Central memory CD8-positive, alpha-beta T cell (primary cell): ENCODE measurements at regions not wholly inside any gene's neighbourhood (a gene's known extent, or its start where the extent isn't known, plus 50 kb on each side); places are given as distances from the start of the nearest gene placed in this dataset.
"Not testable (repeated sequence)": the region's sequence is repeated elsewhere in the genome, so short reads cannot be mapped to it uniquely, and the experiment has no call there.

Experiments
- ATAC-seq: fragments of 150-1000 bp; cut with Tn5 transposase; replicated peaks from 2 replicates; pipeline ENCODE4 v1.10.0; 2022; ENCODE audit warnings: mild to moderate bottlenecking, moderate FRiP score, moderate number of reproducible peaks; ENCODE audit not compliant: poor library complexity, severe bottlenecking; ENCODE audit errors: extremely low read depth
- DNase-seq, 2 donors: peaks; one replicate each; pipeline ENCODE4 v3.0.0; 2021; ENCODE audit warnings: low spot score in 2 of 2
- H3K27ac Mint-ChIP-seq: one replicate; pipeline ENCODE4 v1.8.0; 2022; ENCODE audit warnings: low read depth, mild to moderate bottlenecking, moderate library complexity, mixed read lengths
- H3K27me3 Mint-ChIP-seq: one replicate; pipeline ENCODE4 v1.8.0; 2022; ENCODE audit warnings: mixed read lengths
- H3K36me3 Mint-ChIP-seq: one replicate; pipeline ENCODE4 v1.8.0; 2022; ENCODE audit warnings: mild to moderate bottlenecking, moderate library complexity, mixed read lengths; ENCODE audit not compliant: insufficient read depth
- H3K4me1 Mint-ChIP-seq: one replicate; pipeline ENCODE4 v1.8.0; 2022; ENCODE audit warnings: mixed read lengths
- H3K4me3 Mint-ChIP-seq: one replicate; pipeline ENCODE4 v1.8.0; 2022; ENCODE audit warnings: mild to moderate bottlenecking, moderate library complexity, mixed read lengths
- H3K9me3 Mint-ChIP-seq: one replicate; pipeline ENCODE4 v1.8.0; 2022; ENCODE audit warnings: mixed read lengths

DNA sequence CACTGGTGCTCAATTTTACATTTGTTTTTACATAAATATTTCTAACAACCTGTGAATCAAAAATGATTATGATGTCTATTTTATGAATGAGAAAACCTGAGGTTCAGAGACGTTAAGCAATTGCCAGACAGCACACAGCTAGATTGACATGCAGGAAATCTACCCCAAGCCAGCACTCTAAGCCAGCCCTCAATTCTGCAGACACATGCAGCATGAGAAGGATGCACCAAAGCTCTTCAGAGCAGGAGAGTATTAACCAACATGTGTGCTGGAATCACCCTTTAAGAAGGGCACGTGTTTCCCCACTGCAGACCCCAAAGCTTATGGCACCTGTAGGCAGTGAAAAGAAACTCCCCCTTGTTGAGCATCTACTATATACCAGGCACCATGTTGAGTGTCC, 126.1 kb upstream of the ARHGEF3 start:
- no peaks in the 10 kb centered on the region for H3K27me3 Mint-ChIP-seq
- H3K36me3 Mint-ChIP-seq = peaks cover 4% of the 10 kb centered on the region
- no peak overlapping the region for H3K4me3 Mint-ChIP-seq
- peak overlapping the region; percentile 75 for H3K27ac Mint-ChIP-seq
- ATAC-seq (no peak), DNase-seq (no peak)
- no peaks in the 10 kb centered on the region for H3K9me3 Mint-ChIP-seq
- peaks cover 40% of the 10 kb centered on the region for H3K4me1 Mint-ChIP-seq

DNA sequence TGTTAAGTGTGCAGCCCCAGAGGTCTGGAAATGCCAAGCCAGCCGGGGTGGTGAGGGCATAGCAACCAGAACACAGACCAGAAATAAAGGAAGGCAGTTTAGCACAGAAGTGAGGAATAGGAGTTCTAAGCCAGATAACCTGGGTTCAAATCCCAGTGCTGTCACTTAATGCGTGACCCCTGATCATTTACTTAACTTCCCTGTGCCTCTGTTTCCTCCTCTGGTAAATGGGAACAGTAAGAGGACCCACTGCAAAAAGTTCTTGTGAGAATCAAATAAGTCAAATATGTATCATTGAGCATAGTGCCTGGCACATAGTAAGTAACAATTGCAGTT, 125.2 kb upstream of the ARHGEF3 start:
- no peak for DNase-seq
- no peaks in the 10 kb centered on the region for H3K9me3 Mint-ChIP-seq
- peaks cover 43% of the 10 kb centered on the region for H3K4me1 Mint-ChIP-seq
- no peaks in the 10 kb centered on the region for H3K27me3 Mint-ChIP-seq
- H3K27ac Mint-ChIP-seq = no peak overlapping the region
- ATAC-seq = no peak
- peaks cover 4% of the 10 kb centered on the region for H3K36me3 Mint-ChIP-seq
- H3K4me3 Mint-ChIP-seq = no peak overlapping the region

DNA sequence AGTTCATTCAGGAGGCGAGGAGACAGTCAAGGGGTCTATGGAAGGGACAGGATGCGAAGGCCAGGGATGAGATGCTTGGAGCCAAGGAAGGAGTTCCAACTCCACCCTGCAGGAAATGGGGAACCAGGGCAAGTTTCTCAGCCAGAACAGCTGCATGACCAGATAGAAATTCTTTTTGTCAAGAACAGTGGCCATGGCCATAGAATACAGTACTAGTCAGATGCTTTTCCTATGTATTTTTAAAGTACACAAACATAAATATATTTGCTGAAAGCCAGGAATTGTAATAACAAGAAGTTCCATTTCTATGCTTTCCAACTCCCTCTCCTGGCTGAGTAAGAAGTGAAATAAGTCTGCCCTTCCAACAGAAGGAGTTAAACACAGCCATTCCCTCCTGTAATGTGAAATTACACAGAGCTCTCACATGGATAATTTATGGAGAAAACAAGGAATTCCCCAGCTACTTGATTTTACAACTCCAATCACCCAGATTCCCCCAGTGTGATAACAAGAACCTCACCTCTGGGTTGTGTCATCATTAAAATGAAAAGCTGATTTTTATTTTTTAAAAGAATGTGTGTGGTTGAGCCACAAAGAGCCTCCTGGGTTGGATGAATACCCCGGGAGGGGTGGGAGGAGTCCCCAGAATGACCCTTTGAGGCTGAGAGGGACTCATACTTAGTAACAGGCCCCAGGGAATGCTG, 124.6 kb upstream of the ARHGEF3 start:
- ATAC-seq (no peak), DNase-seq (no peak)
- H3K9me3 Mint-ChIP-seq = no peaks in the 10 kb centered on the region
- H3K4me1 Mint-ChIP-seq = peaks cover 48% of the 10 kb centered on the region
- peak overlapping the region; percentile 97 for H3K27ac Mint-ChIP-seq
- H3K27me3 Mint-ChIP-seq = no peaks in the 10 kb centered on the region
- no peak overlapping the region for H3K4me3 Mint-ChIP-seq
- peaks cover 4% of the 10 kb centered on the region for H3K36me3 Mint-ChIP-seq

DNA sequence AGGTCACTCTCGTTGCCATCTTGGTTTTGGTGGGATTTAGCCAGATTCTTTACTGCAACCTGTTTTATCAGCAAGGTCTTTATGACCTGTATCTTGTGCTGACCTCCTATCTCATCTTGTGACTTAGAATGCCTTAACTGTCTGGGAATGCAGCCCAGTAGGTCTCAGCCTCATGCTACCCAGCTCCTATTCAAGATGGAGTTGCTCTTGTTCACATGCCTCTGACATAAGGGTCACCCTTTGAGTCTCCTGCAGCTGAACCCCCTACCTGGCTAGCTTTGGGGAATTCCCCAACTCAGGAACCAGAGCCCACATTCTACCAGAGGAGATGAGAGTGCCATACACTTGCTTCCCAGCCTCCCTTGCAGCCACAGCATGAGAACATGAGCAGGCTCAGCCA, 123.0 kb upstream of the ARHGEF3 start:
- not testable (repeated sequence) for ATAC-seq, H3K4me3 Mint-ChIP-seq, H3K27me3 Mint-ChIP-seq, H3K9me3 Mint-ChIP-seq, DNase-seq, H3K36me3 Mint-ChIP-seq
- Mint-ChIP-seq H3K27ac (peak overlapping the region; percentile 97), H3K4me1 (peaks cover 53% of the 10 kb centered on the region)

DNA sequence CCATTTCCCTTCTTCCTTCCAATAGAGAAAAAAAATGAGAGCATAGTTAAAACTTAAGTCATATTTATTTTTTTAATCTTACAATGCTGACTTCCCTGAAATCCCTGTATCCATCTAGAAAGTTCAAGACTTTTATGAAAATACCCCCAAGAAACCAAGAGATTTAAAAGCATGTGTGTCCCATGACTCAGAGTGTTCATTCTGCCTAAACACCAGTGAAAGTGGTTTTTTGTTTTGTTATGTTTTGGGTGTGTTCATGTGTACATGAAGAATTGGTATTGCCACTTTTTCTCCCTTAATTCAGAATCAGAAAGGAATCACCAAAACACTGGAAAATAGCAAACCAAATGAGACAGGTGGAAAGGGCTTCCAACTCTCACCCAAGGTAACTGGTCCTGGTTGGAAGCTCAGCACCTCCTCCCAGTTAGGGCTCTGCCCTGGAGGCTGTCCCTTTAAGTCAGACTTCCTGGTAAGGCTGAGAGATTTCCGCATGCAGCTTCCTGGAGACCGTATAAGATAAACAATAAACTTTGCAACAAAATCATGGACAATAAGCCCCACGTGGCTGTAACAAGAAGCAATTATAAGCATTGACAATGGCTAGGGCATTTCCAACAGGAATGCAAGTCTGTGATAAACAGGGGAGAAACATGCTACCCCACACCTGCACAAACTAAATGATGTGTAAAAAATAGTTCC, 121.9 kb upstream of the ARHGEF3 start:
- peaks cover 5% of the 10 kb centered on the region for H3K36me3 Mint-ChIP-seq
- H3K27ac Mint-ChIP-seq = peak overlapping the region; percentile 97
- peaks cover 57% of the 10 kb centered on the region for H3K4me1 Mint-ChIP-seq
- DNase-seq = peak; percentile 33 to 57
- ATAC-seq = peak; percentile 82
- H3K4me3 Mint-ChIP-seq = peak overlapping the region; percentile 59
- no peaks in the 10 kb centered on the region for H3K9me3 Mint-ChIP-seq
- no peaks in the 10 kb centered on the region for H3K27me3 Mint-ChIP-seq

DNA sequence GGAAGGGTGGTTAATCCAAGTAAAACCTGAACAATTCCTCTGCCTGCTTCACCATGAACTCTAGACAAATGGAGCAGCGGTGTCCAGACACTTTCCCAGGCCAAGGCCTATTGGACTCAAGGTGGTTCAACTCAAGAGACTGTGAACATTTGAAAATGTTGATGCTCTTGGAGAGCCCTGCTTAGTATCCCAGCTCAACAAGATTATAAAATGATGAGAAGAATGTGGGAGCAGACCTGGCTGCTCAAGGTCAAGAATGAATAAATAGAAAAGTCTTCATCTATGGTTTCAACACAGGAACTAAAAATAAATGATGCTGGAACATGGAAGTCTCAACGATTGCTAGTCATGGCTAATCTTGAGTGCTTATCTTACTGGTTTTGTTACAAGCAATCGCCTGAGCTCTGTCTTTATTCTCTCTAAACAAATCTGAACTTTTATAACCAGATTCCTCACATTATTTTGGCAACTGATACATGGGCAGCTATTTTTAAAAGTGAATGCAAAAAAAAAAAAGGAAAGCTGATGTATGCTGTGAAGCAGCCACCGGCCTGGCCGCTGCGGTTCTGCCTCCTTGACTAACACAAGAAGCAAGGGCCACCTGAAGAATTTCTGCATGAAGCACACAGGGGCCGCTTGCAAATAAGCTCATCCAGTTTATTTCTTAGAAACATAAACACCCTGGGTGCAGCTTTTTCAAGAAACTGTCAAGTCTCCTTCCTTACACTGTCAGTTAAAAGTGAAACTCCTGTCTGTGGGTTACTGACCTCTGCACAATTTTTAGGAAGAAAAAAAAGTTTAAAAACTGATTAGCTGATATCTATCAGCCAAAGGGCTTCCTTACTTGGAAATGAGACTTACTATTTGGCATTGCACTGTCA, 120.1 kb upstream of the ARHGEF3 start:
- Mint-ChIP-seq H3K27me3 (no peaks in the 10 kb centered on the region), H3K4me3 (peak overlapping the region; percentile 70), H3K9me3 (no peaks in the 10 kb centered on the region), H3K36me3 (peaks cover 3% of the 10 kb centered on the region), H3K27ac (peak overlapping the region; percentile 85), H3K4me1 (peaks cover 66% of the 10 kb centered on the region)
- DNase-seq (no peak), ATAC-seq (no peak)

DNA sequence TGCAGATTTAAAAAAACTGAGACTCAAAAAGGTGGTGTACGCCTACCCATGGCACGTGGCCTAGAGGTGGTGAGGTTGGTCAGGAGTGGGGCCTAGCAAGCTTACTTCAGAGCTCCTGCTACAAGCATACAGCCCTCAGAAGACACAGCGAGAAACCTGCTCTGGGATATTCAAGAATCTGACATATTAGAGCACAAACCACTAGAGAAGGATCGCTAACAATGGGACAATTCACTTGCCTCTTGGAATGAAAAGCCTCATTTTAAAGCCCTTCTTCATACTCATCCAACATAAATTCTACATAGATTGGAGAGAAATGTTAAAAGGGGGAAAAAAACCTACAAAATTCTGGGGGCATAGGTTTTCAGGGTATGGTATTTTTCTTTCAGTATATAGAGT, 118.0 kb upstream of the ARHGEF3 start:
- H3K27me3 Mint-ChIP-seq = no peaks in the 10 kb centered on the region
- H3K36me3 Mint-ChIP-seq = peaks cover 7% of the 10 kb centered on the region
- peak overlapping the region; percentile 25 for H3K4me3 Mint-ChIP-seq
- ATAC-seq = no peak
- H3K27ac Mint-ChIP-seq = peak overlapping the region; percentile 90
- H3K9me3 Mint-ChIP-seq = no peaks in the 10 kb centered on the region
- no peak for DNase-seq
- peaks cover 75% of the 10 kb centered on the region for H3K4me1 Mint-ChIP-seq

DNA sequence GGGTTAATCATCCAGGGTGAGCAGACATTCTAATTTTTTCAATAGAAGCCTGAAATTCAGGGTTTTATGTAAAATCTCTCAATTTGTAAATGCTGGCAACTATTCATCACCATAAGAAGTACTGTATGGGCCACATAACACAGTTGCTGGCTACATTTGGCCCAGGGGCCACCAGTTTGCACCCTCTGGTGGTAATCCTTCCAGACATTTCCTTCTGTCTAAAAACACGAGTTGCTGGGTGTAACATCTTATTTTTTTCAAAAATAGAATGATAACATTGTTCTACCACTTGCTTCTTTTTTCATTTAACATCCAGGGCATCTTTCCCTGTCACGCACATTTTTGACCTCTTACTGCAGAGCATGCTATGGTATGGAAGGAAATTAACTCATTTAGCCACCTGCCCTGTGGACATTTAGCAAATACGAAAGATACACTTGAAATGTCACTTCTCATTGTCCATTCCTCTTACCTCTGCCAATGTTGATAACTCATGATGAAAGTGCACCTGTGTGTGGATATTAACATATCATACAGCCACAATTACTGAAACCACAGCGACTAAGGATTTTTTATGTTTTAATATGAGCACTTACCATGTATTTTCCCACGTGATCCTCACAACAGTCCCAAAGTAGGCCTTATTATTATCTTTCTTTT, 117.5 kb upstream of the ARHGEF3 start:
- peak overlapping the region; percentile 25 for H3K4me3 Mint-ChIP-seq
- H3K36me3 Mint-ChIP-seq = peaks cover 7% of the 10 kb centered on the region
- no peaks in the 10 kb centered on the region for H3K9me3 Mint-ChIP-seq
- peaks cover 78% of the 10 kb centered on the region for H3K4me1 Mint-ChIP-seq
- peak overlapping the region; percentile 90 for H3K27ac Mint-ChIP-seq
- no peaks in the 10 kb centered on the region for H3K27me3 Mint-ChIP-seq
- ATAC-seq (no peak), DNase-seq (no peak)

DNA sequence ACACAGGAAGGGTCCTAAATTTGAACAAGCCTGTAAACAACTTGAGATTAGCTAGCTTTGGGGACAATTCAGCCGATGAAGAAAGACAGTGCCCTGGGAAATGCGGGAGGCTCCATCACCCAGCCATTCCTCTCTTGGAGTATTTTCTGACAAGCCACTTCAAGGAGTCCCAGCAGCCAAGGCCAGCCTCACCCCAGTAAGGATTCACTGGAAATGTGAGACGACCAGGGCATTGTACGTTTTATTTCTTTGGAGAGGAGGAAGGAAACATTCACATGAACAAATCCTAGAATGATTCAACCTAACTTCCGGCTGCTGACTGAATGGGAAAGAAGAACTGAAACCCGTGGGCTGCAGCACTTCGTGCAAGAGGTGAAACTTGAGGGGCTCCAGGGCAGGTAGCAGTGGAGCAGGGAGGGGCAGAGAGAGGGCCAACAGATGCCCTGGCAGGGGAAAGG, 116.4 kb upstream of the ARHGEF3 start:
- peak overlapping the region; percentile 90 for H3K27ac Mint-ChIP-seq
- ATAC-seq = no peak
- H3K4me3 Mint-ChIP-seq = peak overlapping the region; percentile 91
- H3K27me3 Mint-ChIP-seq = no peaks in the 10 kb centered on the region
- no peak for DNase-seq
- H3K9me3 Mint-ChIP-seq = no peaks in the 10 kb centered on the region
- H3K4me1 Mint-ChIP-seq = peaks cover 77% of the 10 kb centered on the region
- peaks cover 5% of the 10 kb centered on the region for H3K36me3 Mint-ChIP-seq

DNA sequence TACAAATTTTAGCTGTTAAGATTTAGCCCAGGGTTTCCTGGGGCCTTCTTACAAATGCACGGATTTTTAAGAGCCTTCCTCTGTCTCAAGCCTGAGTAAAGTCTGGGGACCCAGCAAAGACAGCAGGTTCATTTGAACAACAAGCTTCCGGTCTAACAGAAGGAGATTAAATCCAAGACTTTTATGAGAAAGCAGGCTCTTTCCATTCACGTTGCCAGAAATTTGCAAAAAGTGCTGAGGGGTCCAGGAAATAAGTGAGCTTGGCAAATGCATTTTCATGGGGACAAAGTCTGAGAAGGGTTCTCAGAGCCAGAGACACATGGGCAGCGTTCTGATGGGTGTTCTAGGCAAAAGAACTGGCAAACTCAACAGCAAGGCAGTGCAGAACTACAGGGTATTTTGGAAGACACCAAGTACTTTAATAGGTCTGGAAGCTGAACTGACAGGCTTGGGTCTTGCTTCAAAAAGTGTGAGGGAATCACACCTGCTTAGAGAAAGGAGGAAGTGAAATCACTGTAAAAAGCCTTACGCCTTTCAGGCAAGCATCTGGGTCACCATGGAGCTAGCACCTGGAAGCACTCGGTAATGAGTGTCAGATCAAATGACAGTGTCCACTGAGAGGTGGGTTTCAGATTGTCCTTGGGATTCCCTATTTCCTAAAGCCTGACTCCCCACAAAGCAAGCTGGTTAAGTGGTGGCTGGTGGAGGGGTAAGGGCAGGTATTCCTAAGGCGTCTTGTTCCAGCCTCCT, 115.8 kb upstream of the ARHGEF3 start:
- Mint-ChIP-seq H3K27ac (peak overlapping the region; percentile 90), H3K4me1 (peaks cover 83% of the 10 kb centered on the region), H3K27me3 (no peaks in the 10 kb centered on the region), H3K4me3 (peak overlapping the region; percentile 91), H3K36me3 (peaks cover 5% of the 10 kb centered on the region), H3K9me3 (no peaks in the 10 kb centered on the region)
- DNase-seq = no peak
- ATAC-seq = no peak

DNA sequence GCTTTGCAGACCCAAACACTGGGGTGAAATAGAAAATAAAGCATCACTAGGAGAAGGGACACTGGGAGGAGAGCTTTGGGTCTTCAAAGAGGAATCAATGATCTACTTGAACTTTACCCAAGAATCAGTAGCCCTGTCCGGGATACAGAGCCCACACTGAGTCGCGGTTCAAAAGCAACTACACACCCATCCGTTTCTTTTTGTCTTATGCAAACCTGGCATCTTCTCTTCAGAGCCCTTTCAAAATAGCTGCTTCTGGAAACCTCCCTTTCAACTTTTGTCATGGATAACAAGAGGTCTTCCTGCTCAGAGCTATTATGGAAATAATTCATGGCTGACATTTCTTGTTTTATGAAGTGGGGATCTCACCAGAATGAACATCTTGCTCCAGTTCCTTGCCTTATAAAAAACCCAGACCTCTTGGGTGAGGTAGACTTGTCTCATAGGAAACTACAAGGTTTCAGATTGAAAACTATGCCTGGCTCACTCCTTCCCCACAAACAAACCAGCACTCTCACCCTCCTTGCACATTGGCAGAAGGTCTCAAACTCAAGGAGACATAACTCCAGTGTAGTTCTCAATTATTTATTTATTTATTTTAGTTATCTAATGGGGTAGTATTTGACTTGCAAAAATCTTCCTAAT, 115.1 kb upstream of the ARHGEF3 start:
- DNase-seq = no peak

More for the DNA sequence above, 115.1 kb upstream of the ARHGEF3 start:
- Mint-ChIP-seq H3K36me3 (peaks cover 5% of the 10 kb centered on the region), H3K27me3 (no peaks in the 10 kb centered on the region), H3K4me1 (peaks cover 79% of the 10 kb centered on the region), H3K9me3 (no peaks in the 10 kb centered on the region), H3K27ac (peak overlapping the region; percentile 90), H3K4me3 (peak overlapping the region; percentile 91)
- ATAC-seq = no peak
